Neural progenitor cell (in vitro differentiated cells): ENCODE measurements at regions not wholly inside any gene's neighbourhood (a gene's known extent, or its start where the extent isn't known, plus 50 kb on each side); places are given as distances from the start of the nearest gene placed in this dataset.

ENCODE experiments used
- DNase-seq: peaks from one replicate; pipeline ENCODE4 v3.0.0-alpha.2; 2016; ENCODE audit warnings: low spot score
- H2AFZ ChIP-seq: fragments of 200-600 bp; sonication (generic); replicated peaks from 2 replicates; pipeline ENCODE4 v1.6.1; 2016; ENCODE audit warnings: antibody characterized with exemption
- H3F3A ChIP-seq: fragments of 200-600 bp; sonication (generic); 2 replicates; pipeline ENCODE4 v1.6.1; 2016; ENCODE audit warnings: antibody characterized with exemption, low read depth
- H3K27ac ChIP-seq: fragments of 200-600 bp; sonication (generic); 2 replicates; pipeline ENCODE4 v1.5.1; 2016; ENCODE audit warnings: mild to moderate bottlenecking
- H3K27me3 ChIP-seq: fragments of 200-600 bp; sonication (generic); 2 replicates; pipeline ENCODE4 v1.6.1; 2016; ENCODE audit warnings: mild to moderate bottlenecking, moderate library complexity
- H3K36me3 ChIP-seq: fragments of 200-600 bp; sonication (generic); 2 replicates; pipeline ENCODE4 v1.5.1; 2016
- H3K4me1 ChIP-seq: fragments of 200-600 bp; sonication (generic); 2 replicates; pipeline ENCODE4 v1.6.1; 2016; ENCODE audit warnings: mixed run types
- H3K4me2 ChIP-seq: fragments of 200-600 bp; sonication (generic); 2 replicates; pipeline ENCODE4 v1.6.1; 2016
- H3K4me3 ChIP-seq: fragments of 200-600 bp; sonication (generic); 2 replicates; pipeline ENCODE4 v1.5.1; 2016
- H3K79me2 ChIP-seq: fragments of 200-600 bp; sonication (generic); 2 replicates; pipeline ENCODE4 v1.6.1; 2016; ENCODE audit warnings: low read depth
- H3K9ac ChIP-seq: fragments of 200-600 bp; sonication (generic); 2 replicates; pipeline ENCODE4 v1.6.1; 2016
- H3K9me3 ChIP-seq: fragments of 200-600 bp; sonication (generic); 2 replicates; pipeline ENCODE4 v1.5.1; 2016; ENCODE audit warnings: low read depth
- H4K20me1 ChIP-seq: fragments of 200-600 bp; sonication (generic); 2 replicates; pipeline ENCODE4 v1.6.1; 2016; ENCODE audit warnings: low read depth
- H3K27ac Mint-ChIP-seq: 3 replicates; pipeline ENCODE4 v1.8.0; 2021; ENCODE audit warnings: mixed read lengths
- H3K27me3 Mint-ChIP-seq: 2 replicates; pipeline ENCODE4 v1.8.0; 2022; ENCODE audit warnings: low read depth, mild to moderate bottlenecking, inconsistent platforms, moderate library complexity, mixed read lengths; ENCODE audit not compliant: insufficient read depth
- H3K36me3 Mint-ChIP-seq: 3 replicates; pipeline ENCODE4 v1.8.0; 2021; ENCODE audit warnings: mixed read lengths
- H3K4me1 Mint-ChIP-seq: 3 replicates; pipeline ENCODE4 v1.8.0; 2021; ENCODE audit warnings: mixed read lengths
- H3K4me3 Mint-ChIP-seq: 3 replicates; pipeline ENCODE4 v1.8.0; 2021; ENCODE audit warnings: mild to moderate bottlenecking, moderate library complexity, mixed read lengths
- H3K9me3 Mint-ChIP-seq: 3 replicates; pipeline ENCODE4 v1.8.0; 2020; ENCODE audit warnings: mixed read lengths
- EZH2 ChIP-seq: fragments of 200-600 bp; sonication (generic); IDR thresholded peaks from 2 replicates; pipeline ENCODE4 v1.6.1; 2017; ENCODE audit warnings: antibody characterized with exemption, mild to moderate bottlenecking, moderate library complexity
- EZH2phosphoT487 ChIP-seq: fragments of 200-600 bp; sonication (generic); IDR thresholded peaks from 2 replicates; pipeline ENCODE4 v1.6.1; 2017; ENCODE audit warnings: antibody characterized with exemption
- TF ChIP-seq, protein P1 (sequence below): fragments of 200-600 bp; sonication (generic); IDR thresholded peaks from 2 replicates; pipeline ENCODE4 v1.5.1; 2017; ENCODE audit warnings: antibody characterized with exemption, mild to moderate bottlenecking

DNA sequence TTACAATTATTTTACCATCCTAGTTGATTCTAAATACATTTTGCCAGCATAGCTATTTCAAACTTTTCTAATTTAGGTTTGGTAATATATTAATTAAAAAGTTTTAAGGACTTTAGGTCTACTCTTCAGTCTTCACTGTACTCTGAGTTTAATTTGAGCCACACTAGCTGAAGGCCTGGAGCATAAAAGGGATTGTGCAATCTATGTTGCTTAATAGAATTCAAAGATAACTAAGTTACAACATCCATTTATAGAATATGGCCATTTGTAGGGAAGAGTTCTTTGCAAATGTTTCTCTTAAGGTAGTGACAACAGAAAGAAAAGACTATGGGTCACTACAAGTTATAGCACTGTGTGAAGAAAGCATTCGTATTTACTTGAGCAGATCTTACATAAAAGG, 702.2 kb upstream of the NRXN1 start:
- Histone ChIP-seq H2AFZ (no peak overlapping the region), H3F3A (no peaks in the 10 kb centered on the region), H3K9ac (no peak overlapping the region), H4K20me1 (no peaks in the 10 kb centered on the region), H3K79me2 (no peaks in the 10 kb centered on the region), H3K4me1 (no peaks in the 10 kb centered on the region), H3K9me3 (no peaks in the 10 kb centered on the region), H3K4me2 (no peak overlapping the region), H3K36me3 (no peaks in the 10 kb centered on the region), H3K27ac (no peak overlapping the region), H3K27me3 (no peaks in the 10 kb centered on the region), H3K4me3 (no peak overlapping the region)
- Mint-ChIP-seq H3K9me3 (no peaks in the 10 kb centered on the region), H3K4me1 (no peaks in the 10 kb centered on the region), H3K4me3 (no peak overlapping the region), H3K27me3 (no peaks in the 10 kb centered on the region), H3K36me3 (no peaks in the 10 kb centered on the region), H3K27ac (no peak overlapping the region)
- TF ChIP-seq EZH2: no peak
- TF ChIP-seq EZH2phosphoT487: no peak
- TF ChIP-seq, protein P1, sequence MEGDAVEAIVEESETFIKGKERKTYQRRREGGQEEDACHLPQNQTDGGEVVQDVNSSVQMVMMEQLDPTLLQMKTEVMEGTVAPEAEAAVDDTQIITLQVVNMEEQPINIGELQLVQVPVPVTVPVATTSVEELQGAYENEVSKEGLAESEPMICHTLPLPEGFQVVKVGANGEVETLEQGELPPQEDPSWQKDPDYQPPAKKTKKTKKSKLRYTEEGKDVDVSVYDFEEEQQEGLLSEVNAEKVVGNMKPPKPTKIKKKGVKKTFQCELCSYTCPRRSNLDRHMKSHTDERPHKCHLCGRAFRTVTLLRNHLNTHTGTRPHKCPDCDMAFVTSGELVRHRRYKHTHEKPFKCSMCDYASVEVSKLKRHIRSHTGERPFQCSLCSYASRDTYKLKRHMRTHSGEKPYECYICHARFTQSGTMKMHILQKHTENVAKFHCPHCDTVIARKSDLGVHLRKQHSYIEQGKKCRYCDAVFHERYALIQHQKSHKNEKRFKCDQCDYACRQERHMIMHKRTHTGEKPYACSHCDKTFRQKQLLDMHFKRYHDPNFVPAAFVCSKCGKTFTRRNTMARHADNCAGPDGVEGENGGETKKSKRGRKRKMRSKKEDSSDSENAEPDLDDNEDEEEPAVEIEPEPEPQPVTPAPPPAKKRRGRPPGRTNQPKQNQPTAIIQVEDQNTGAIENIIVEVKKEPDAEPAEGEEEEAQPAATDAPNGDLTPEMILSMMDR: no peak
- DNase-seq: no peak

DNA sequence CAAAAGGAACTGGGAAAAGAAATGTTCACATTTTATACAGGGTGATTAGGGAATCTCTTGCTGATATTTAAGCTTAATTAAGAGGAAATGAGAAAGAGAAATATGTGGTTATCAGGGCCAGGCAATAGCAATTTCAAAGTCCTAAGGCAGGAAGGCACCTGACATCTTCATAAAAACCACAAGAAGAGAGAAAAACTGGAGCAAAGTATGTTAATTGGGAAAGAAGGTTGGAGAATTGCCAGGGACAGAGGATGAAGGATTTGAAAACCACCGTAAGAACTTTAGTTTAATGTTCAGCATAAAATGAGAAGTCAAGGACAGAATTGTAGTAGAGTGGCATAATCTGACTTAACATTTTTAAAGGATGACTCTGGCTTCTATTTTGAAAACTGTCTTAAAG, 691.8 kb upstream of the NRXN1 start:
- Histone ChIP-seq H3K79me2 (no peaks in the 10 kb centered on the region), H4K20me1 (no peaks in the 10 kb centered on the region), H3K9ac (no peak overlapping the region), H3K4me1 (no peaks in the 10 kb centered on the region), H2AFZ (no peak overlapping the region), H3K9me3 (no peaks in the 10 kb centered on the region), H3K27me3 (no peaks in the 10 kb centered on the region), H3F3A (no peaks in the 10 kb centered on the region), H3K36me3 (no peaks in the 10 kb centered on the region), H3K27ac (no peak overlapping the region), H3K4me3 (no peak overlapping the region), H3K4me2 (no peak overlapping the region)
- TF ChIP-seq, protein P1: no peak
- TF ChIP-seq EZH2phosphoT487: no peak
- no peak for TF ChIP-seq EZH2
- Mint-ChIP-seq H3K4me3 (no peak overlapping the region), H3K36me3 (no peaks in the 10 kb centered on the region), H3K27me3 (peaks cover 2% of the 10 kb centered on the region), H3K27ac (no peak overlapping the region), H3K9me3 (no peaks in the 10 kb centered on the region), H3K4me1 (no peaks in the 10 kb centered on the region)
- no peak for DNase-seq

DNA sequence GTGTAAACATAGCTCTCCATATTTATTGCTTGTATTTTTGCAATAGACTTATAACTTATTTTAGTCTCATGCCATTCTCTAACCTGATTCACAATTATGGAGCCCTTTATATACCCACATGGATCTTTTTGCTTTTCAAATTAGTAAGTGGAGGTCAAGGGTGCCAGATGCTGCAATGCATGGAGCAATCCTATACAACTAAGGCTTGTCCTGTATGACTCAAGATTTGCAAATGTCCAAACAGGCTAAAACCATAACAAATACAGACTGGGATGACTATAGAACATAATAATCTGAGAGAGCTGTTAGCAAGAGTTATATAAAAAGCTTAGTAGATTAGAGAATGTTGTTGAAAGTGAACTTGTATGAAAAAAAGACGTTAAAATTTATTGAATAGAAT, 690.4 kb upstream of the NRXN1 start:
- DNase-seq: no peak
- Histone ChIP-seq H3K9ac (no peak overlapping the region), H3K27me3 (no peaks in the 10 kb centered on the region), H3F3A (no peaks in the 10 kb centered on the region), H2AFZ (no peak overlapping the region), H3K79me2 (no peaks in the 10 kb centered on the region), H4K20me1 (no peaks in the 10 kb centered on the region), H3K4me1 (no peaks in the 10 kb centered on the region), H3K4me2 (no peak overlapping the region), H3K36me3 (no peaks in the 10 kb centered on the region), H3K9me3 (no peaks in the 10 kb centered on the region), H3K4me3 (no peak overlapping the region), H3K27ac (no peak overlapping the region)
- Mint-ChIP-seq H3K4me3 (no peak overlapping the region), H3K36me3 (no peaks in the 10 kb centered on the region), H3K27me3 (no peaks in the 10 kb centered on the region), H3K4me1 (no peaks in the 10 kb centered on the region), H3K9me3 (no peaks in the 10 kb centered on the region), H3K27ac (no peak overlapping the region)
- TF ChIP-seq, protein P1: no peak
- TF ChIP-seq EZH2phosphoT487: no peak
- no peak for TF ChIP-seq EZH2

DNA sequence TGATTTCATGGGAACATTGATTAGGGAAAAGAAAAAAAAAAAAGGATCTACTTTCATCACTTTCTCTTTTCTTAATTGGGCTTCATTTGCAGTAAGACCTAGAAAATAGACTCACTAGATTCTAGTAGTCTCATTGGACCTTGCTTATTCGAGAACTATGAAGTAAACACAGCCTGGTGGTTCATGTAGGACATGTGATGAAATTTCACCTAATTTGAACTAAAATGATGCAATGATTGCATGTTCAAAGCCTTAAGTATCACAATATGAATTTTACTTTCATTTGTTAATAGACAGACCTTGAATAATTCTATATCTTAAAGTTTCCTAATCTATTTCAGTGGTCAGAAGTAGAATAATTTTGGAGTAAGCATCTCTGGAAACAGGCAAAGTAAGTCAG, 688.9 kb upstream of the NRXN1 start:
- Histone ChIP-seq H3K4me1 (no peaks in the 10 kb centered on the region), H2AFZ (no peak overlapping the region), H4K20me1 (no peaks in the 10 kb centered on the region), H3K79me2 (no peaks in the 10 kb centered on the region), H3K4me3 (no peak overlapping the region), H3K27me3 (no peaks in the 10 kb centered on the region), H3K9me3 (no peaks in the 10 kb centered on the region), H3K36me3 (no peaks in the 10 kb centered on the region), H3K9ac (no peak overlapping the region), H3F3A (no peaks in the 10 kb centered on the region), H3K4me2 (no peak overlapping the region), H3K27ac (no peak overlapping the region)
- H3K36me3 Mint-ChIP-seq: no peaks in the 10 kb centered on the region
- H3K27me3 Mint-ChIP-seq: no peaks in the 10 kb centered on the region
- H3K9me3 Mint-ChIP-seq: no peaks in the 10 kb centered on the region
- no peaks in the 10 kb centered on the region for H3K4me1 Mint-ChIP-seq
- no peak overlapping the region for H3K27ac Mint-ChIP-seq
- DNase-seq: no peak
- TF ChIP-seq EZH2phosphoT487: no peak
- H3K4me3 Mint-ChIP-seq: no peak overlapping the region
